Large intestine (tissue), 3 donors: ENCODE measurements at regions not wholly inside any gene's neighbourhood (a gene's known extent, or its start where the extent isn't known, plus 50 kb on each side); places are given as distances from the start of the nearest gene placed in this dataset.

ENCODE experiments used
- DNase-seq, 2 donors: peaks; one replicate each; pipeline versions ENCODE4 v3.0.0 to v3.0.0-alpha.2; 2013
- H3K27ac ChIP-seq: one replicate; pipeline ENCODE4 v1.5.1; 2013; ENCODE audit warnings: low read length
- H3K27me3 ChIP-seq: 2 replicates; pipeline ENCODE4 v1.6.1; 2013; ENCODE audit warnings: low read length; ENCODE audit not compliant: control insufficient read depth, insufficient read depth
- H3K36me3 ChIP-seq: 2 replicates; pipeline ENCODE4 v1.6.1; 2013; ENCODE audit warnings: low read length; ENCODE audit not compliant: control insufficient read depth, insufficient read depth
- H3K4me1 ChIP-seq: one replicate; pipeline ENCODE4 v1.6.1; 2013; ENCODE audit warnings: low read length; ENCODE audit not compliant: control insufficient read depth, insufficient read depth
- H3K4me3 ChIP-seq: one replicate; pipeline ENCODE4 v1.5.1; 2013; ENCODE audit warnings: low read length
- H3K9me3 ChIP-seq: one replicate; pipeline ENCODE4 v1.6.1; 2013; ENCODE audit warnings: mild to moderate bottlenecking, low read depth, low read length, moderate library complexity; ENCODE audit not compliant: control insufficient read depth
- WGBS: methylation state at CpG from one replicate; pipeline ENCODE4 v1.1.5; 2013; ENCODE audit warnings: low lambda C conversion rate; ENCODE audit not compliant: insufficient coverage; 5-methylcytosine and 5-hydroxymethylcytosine counted together

GRCh38 chr3:176526225-176526624 is 671.1 kb downstream of the TBL1XR1 start:
- Histone ChIP-seq H3K27me3 (no peaks in the 10 kb centered on the region), H3K9me3 (no peaks in the 10 kb centered on the region), H3K4me3 (no peak overlapping the region), H3K36me3 (no peaks in the 10 kb centered on the region), H3K27ac (no peak overlapping the region), H3K4me1 (no peaks in the 10 kb centered on the region)
- DNase-seq, result no peak
- no CpG with 5 or more reads among the region's 1 CpG for WGBS

DNA sequence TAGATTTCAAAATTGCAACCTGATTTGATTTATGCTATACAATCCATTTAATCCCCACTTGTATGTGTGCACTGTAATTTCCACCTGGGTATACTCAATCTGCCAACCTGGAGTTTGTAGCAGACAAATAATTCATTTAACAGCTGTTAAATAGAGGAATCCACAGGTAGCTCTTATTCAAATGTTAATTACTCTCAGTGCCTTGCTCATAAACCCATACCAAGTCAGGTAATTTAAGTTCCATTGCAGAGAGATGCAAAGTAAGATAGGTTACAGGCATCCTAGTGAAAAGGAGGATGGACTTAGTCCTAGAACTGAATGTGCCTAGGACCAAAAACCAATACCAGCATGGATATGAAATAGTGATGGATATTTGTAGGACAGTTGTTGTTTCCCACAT is 674.2 kb downstream of the TBL1XR1 start:
- no peaks in the 10 kb centered on the region for H3K27me3 ChIP-seq
- H3K4me1 ChIP-seq, result no peaks in the 10 kb centered on the region
- H3K27ac ChIP-seq, result no peak overlapping the region
- no peaks in the 10 kb centered on the region for H3K36me3 ChIP-seq
- no peaks in the 10 kb centered on the region for H3K9me3 ChIP-seq
- no peak overlapping the region for H3K4me3 ChIP-seq
- DNase-seq, result no peak

- H3K4me3 ChIP-seq, result no peak overlapping the region
- WGBS, result 100% methylated on average over 1 of the region's 1 CpG
- no peak overlapping the region for H3K27ac ChIP-seq
- H3K4me1 ChIP-seq, result no peaks in the 10 kb centered on the region
- no peaks in the 10 kb centered on the region for H3K36me3 ChIP-seq
- H3K9me3 ChIP-seq, result no peaks in the 10 kb centered on the region
- no peak for DNase-seq
- H3K27me3 ChIP-seq, result no peaks in the 10 kb centered on the region
Observed at GRCh38 chr3:176522436-176522835, 674.8 kb downstream of the TBL1XR1 start.

GRCh38 chr3:176521531-176522175 is 675.6 kb downstream of the TBL1XR1 start:
- no peak overlapping the region for H3K27ac ChIP-seq
- 80% methylated on average over 1 of the region's 5 CpGs for WGBS
- no peak overlapping the region for H3K4me3 ChIP-seq
- no peaks in the 10 kb centered on the region for H3K36me3 ChIP-seq
- no peaks in the 10 kb centered on the region for H3K9me3 ChIP-seq
- no peak for DNase-seq
- no peaks in the 10 kb centered on the region for H3K4me1 ChIP-seq
- H3K27me3 ChIP-seq, result no peaks in the 10 kb centered on the region

GRCh38 chr3:176514297-176514696 is 683.0 kb downstream of the TBL1XR1 start:
- no peak overlapping the region for H3K4me3 ChIP-seq
- no peaks in the 10 kb centered on the region for H3K4me1 ChIP-seq
- peaks cover 24% of the 10 kb centered on the region for H3K9me3 ChIP-seq
- no peak for DNase-seq
- no peaks in the 10 kb centered on the region for H3K36me3 ChIP-seq
- H3K27ac ChIP-seq, result no peak overlapping the region
- WGBS, result 87% methylated on average over 3 of the region's 10 CpGs
- no peaks in the 10 kb centered on the region for H3K27me3 ChIP-seq

DNA sequence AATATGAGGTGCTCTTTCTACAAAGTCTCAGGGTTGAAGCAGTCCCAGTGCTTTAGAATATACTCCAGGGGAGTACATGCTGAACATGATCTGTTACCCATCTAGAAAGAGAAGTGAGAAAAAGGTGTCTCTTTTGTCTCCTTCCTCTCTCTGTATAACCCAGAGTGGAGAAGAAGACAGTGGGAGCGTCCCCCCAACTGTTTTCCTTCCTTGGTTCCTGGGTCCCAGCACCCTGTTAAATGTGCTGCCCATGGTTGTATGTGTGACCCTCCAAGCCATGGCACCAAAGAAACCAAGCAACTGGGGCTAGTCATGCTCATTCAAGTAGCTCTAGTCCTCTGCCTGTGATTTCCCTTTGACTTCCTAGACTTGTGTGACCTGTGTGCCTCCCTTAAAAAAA is 683.7 kb downstream of the TBL1XR1 start:
- DNase-seq, result peak in 1 of 2 donors; percentile 10
- Histone ChIP-seq H3K9me3 (peaks cover 24% of the 10 kb centered on the region), H3K27ac (no peak overlapping the region), H3K36me3 (no peaks in the 10 kb centered on the region), H3K4me3 (no peak overlapping the region), H3K4me1 (no peaks in the 10 kb centered on the region), H3K27me3 (no peaks in the 10 kb centered on the region)
- no CpG with 5 or more reads among the region's 1 CpG for WGBS

DNA sequence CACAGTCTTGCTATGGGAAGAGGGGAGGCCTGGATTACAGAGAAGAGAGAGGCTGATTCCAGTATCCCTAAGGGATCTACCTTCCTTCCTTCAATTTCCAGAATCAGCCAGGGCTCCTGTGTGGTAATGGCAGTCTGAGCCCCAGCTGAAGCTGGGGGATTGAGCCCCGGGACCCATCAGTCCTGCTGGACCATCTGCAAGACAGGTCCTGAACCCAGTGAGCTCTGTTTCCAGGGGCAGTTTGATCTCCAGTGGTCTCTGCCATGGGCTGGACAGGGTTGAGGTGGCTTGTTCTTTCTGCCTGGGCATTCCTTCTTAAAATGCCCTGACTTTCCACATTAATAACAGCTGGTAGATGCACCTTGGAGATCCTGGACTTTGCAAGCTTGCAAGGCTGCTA is 685.2 kb downstream of the TBL1XR1 start:
- no peak for DNase-seq
- H3K27ac ChIP-seq, result no peak overlapping the region
- no peak overlapping the region for H3K4me3 ChIP-seq
- H3K36me3 ChIP-seq, result no peaks in the 10 kb centered on the region
- H3K4me1 ChIP-seq, result no peaks in the 10 kb centered on the region
- peaks cover 24% of the 10 kb centered on the region for H3K9me3 ChIP-seq
- no CpG with 5 or more reads among the region's 1 CpG for WGBS
- no peaks in the 10 kb centered on the region for H3K27me3 ChIP-seq

DNA sequence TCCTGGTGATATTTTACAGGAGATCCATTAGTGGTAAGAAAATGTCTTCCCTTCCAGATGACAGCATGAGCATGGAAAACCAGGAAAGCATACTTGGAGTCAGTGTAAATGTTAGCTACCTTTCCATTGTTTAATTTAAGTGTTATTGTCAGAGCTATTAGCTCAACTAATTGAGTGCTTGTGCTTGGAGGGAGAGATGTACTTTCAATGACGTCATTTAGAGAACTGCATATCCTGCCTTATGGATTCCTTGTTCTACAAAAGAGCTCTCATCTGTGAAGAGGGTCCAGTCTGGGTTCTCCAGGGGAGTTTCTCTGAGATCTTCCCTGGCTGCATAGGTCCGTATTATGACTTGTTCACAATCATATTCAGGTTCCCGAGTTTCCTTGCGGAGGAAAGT is 687.2 kb downstream of the TBL1XR1 start:
- 100% methylated on average over 1 of the region's 4 CpGs for WGBS
- no peak overlapping the region for H3K4me3 ChIP-seq
- no peak for DNase-seq
- H3K36me3 ChIP-seq, result no peaks in the 10 kb centered on the region
- H3K27ac ChIP-seq, result no peak overlapping the region
- H3K4me1 ChIP-seq, result no peaks in the 10 kb centered on the region
- H3K27me3 ChIP-seq, result no peaks in the 10 kb centered on the region
- peaks cover 22% of the 10 kb centered on the region for H3K9me3 ChIP-seq

DNA sequence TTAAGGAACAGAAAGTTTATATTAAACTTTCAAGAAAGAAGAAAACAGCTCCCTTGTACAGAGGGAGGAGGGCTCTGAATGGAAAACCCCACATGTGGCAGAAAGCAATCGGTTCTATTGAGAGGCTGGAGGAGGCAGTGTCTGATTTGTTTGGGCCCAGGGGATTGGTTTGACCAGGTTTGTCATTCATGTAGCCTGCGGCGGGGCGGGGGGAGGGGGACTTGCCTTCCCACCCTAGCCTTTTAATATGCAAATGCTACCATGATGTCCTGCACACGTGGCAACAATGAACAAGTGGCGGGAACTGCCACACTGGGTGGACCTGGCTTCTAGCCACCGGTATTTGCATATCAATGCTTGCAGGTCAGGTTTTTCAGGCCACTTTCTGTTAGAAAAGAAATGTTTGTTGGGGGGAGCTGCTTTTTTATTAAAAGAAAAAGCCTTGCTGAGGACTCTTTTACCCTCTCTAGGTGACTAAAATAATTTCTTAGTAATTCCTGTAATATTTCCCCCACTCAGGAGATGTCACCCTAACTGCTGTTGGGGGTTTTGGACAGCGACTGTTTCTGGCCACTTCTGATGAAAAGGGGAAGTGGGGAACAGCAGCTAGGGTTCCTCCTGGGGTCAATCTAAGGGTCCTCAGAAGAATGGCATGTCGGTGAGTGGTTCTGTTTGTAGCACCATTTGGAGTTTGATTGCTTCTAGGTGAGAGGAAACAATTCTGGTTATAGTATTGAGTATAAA is 691.2 kb downstream of the TBL1XR1 start:
- no peaks in the 10 kb centered on the region for H3K9me3 ChIP-seq
- no peaks in the 10 kb centered on the region for H3K4me1 ChIP-seq
- no peak for DNase-seq
- H3K36me3 ChIP-seq, result no peaks in the 10 kb centered on the region
- no peak overlapping the region for H3K4me3 ChIP-seq
- 100% methylated on average over 1 of the region's 9 CpGs for WGBS
- no peaks in the 10 kb centered on the region for H3K27me3 ChIP-seq
- no peak overlapping the region for H3K27ac ChIP-seq

DNA sequence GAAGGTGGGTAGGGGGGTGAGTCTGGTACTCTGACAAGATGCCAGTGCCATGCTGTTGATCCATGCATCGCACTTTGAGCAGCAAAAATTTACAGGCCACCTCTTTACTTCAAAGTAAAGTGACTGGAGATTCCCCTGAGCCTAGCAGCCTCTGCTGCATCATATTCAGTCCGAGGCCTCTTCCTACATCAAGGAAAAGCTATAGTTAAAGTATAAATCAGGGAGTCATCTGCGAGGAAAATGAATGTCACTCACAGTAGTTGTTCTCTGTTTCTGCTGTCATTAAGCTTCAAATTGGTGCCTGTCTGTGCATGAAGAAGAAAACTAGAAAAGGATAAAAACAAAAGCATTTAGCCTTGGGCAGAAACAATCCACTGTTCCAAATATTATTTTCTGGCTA is 706.2 kb downstream of the TBL1XR1 start:
- Histone ChIP-seq H3K4me3 (no peak overlapping the region), H3K36me3 (no peaks in the 10 kb centered on the region), H3K9me3 (no peaks in the 10 kb centered on the region), H3K27me3 (no peaks in the 10 kb centered on the region), H3K4me1 (no peaks in the 10 kb centered on the region), H3K27ac (no peak overlapping the region)
- WGBS, result 80% methylated on average over 1 of the region's 3 CpGs
- no peak for DNase-seq

- H3K27me3 ChIP-seq, result no peaks in the 10 kb centered on the region
- no peaks in the 10 kb centered on the region for H3K36me3 ChIP-seq
- DNase-seq, result no peak
- H3K4me3 ChIP-seq, result no peak overlapping the region
- WGBS, result no CpG with 5 or more reads among the region's 2 CpGs
- no peak overlapping the region for H3K27ac ChIP-seq
- H3K4me1 ChIP-seq, result no peaks in the 10 kb centered on the region
- H3K9me3 ChIP-seq, result no peaks in the 10 kb centered on the region
Observed at GRCh38 chr3:176490357-176490756, 706.9 kb downstream of the TBL1XR1 start.
